ENCODE measurements at regions not wholly inside any gene's neighbourhood (a gene's known extent, or its start where the extent isn't known, plus 50 kb on each side); places are given as distances from the start of the nearest gene placed in this dataset.
"Not testable (repeated sequence)": the region's sequence is repeated elsewhere in the genome, so short reads cannot be mapped to it uniquely, and the experiment has no call there.

- intact Hi-C loops (cut with DNase I): no loop called here
- DNase-seq (ENCODE audit: low spot score) (no peak), ATAC-seq (no peak)
Measured at GRCh38 chr4:59387759-59388758, 1812.1 kb upstream of the ADGRL3 start.

DNA sequence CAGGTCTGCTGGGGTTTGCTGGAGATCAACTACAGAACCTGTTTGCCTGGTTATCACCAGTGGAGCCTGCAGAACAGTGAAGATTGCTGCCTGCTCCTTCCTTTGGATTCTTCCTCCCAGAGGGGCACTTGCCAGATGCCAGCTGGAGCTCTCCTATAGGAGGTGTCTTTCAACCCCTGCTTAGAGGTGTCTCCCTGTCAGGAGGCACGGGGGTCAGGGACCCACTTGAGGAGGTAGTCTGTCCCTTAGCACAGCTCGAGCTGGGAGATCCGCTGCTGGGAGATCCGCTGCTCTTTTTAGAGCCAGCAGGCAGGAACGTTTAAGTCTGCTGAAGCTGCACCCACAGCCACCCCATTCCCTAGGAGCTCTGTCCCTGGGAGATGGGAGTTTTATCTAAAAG is 1806.3 kb upstream of the ADGRL3 start:
- intact Hi-C loops (cut with DNase I): no loop called here
- ATAC-seq (no peak), DNase-seq (ENCODE audit: low spot score) (no peak)

DNA sequence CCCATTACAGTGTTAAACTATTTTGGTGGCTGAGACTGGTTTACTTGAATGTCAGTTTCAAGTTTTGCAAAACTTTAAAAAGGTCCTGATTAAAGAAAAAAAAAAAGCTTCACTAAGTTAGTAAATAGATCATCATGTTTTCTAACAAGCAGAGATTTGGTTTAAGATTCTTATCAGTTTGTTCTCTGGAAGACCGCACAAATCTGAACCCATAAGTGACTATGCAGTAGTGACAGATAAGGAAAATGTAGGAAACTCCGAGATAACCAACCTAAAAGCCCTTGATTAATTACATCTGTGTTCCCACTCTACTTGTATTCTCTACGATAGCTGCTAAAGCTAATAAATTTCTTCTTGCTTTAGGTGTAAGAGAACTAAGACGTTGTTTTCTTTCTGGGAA is 1799.8 kb upstream of the ADGRL3 start:
- intact Hi-C loops (cut with DNase I): no loop called here
- ATAC-seq: no peak
- DNase-seq (ENCODE audit: low spot score): no peak

GRCh38 chr4:59409647-59410046 is 1790.5 kb upstream of the ADGRL3 start:
- no peak for DNase-seq (ENCODE audit: low spot score)
- ATAC-seq: no peak
- intact Hi-C loops (cut with DNase I): no loop called here

GRCh38 chr4:59412739-59413138 is 1787.4 kb upstream of the ADGRL3 start:
- no peak for DNase-seq (ENCODE audit: low spot score)
- ATAC-seq: no peak
- intact Hi-C loops (cut with DNase I): no loop called here

GRCh38 chr4:59455751-59456150 is 1744.4 kb upstream of the ADGRL3 start:
- no peak for ATAC-seq
- intact Hi-C loops (cut with DNase I): no loop called here
- DNase-seq (ENCODE audit: low spot score): no peak

DNA sequence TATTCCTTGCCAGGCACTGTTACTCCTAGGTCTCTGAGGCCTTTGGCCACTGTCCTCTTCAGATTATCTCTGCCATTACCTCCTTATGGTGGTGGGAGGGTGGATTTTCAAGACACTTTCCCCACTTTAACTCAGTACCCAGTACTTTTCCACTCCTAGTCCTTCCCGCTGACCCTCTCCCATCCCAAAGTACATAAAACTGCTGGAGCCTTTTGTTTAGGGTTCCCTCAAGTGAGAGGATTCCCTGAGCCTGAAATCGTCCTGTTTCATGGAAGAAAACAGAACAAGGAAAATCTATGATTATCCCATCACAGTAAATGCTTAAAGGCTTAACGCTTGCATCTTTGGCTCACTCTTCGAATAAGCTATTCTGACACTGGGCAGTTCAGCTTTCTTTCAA is 1742.5 kb upstream of the ADGRL3 start:
- ATAC-seq (no peak), DNase-seq (ENCODE audit: low spot score) (no peak)
- intact Hi-C loops (cut with DNase I): no loop called here

- intact Hi-C loops (cut with DNase I): no loop called here
- DNase-seq (ENCODE audit: low spot score) (no peak), ATAC-seq (no peak)
Measured at GRCh38 chr4:59484944-59485343, 1715.2 kb upstream of the ADGRL3 start.

DNA sequence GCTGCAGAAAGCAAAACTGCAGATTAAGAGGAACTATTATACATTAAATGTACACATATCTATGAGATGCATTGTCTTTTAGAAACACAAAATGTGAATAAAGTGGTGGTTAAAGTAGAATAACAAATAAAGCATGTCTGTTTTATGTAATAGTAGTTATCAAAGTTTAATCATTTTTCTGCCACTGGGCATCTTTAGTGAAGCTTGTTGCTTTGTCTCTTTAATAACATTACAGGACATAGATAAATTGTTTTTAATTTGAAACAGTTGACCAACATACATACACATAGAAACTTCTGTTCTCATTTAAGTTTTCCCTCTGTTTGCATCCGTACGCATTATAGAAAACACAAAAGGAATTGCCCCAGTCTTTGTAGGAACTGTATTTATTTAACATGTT is 1700.0 kb upstream of the ADGRL3 start:
- DNase-seq (ENCODE audit: low spot score): no peak
- intact Hi-C loops (cut with DNase I): no loop called here
- no peak for ATAC-seq

DNA sequence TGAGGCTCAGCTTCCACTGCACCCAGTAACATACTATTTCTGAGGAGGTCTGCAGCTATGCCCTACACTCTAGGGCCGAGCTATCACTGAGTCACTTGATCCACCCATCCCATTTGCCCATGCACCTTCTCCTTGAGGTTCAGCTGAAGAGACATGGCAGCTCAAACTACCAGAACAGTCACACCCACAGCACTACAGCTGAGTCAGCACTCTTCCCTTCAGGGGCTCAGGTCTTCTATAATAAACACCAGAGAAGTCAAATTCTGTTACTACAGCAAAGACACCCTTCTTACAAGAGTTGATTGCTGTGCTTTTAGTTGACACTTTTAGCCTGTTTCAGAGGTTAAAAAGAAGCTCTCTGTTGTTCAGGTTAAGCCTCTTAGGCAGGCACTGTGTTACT is 1696.4 kb upstream of the ADGRL3 start:
- no peak for DNase-seq (ENCODE audit: low spot score)
- no peak for ATAC-seq
- intact Hi-C loops (cut with DNase I): no loop called here

DNA sequence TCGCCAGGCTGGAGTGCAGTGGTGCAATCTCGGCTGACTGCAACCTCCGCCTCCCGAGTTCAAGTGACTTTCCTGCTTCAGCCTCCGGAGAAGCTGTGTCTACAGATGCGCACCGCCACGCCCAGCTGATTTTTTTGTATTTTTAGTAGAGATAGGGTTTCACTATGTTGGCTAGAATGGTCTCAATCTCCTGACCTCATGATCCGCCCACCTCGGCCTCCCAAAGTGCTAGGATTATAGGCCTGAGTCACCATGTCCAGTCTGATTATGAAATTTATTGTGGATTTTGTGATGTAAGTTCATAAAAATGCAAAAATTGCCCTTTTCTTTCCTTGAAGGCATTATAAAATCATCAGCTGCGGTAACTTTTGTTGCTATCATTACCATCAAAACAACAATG is 1688.3 kb upstream of the ADGRL3 start:
- DNase-seq (ENCODE audit: low spot score); intact Hi-C loops (cut with DNase I); ATAC-seq: not testable (repeated sequence)

DNA sequence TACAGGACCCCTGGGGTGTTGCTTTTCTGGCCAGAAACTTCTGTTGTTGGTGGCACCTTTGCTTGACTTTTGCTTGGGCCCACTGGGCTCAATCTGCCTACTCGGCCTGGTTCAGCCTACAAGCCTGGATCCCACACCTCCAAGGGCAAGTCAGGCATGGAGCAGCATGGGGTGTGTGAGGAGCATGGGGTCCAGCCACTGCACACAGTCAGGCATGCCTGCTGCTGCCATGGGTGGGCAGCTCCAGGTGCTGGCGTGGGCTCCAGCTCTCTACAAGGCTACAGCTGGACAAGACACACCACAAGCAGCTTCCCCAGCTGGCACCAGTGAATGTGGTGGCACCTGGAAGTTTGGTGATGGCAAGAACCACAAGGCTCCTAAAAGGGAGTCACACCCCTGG is 1683.1 kb upstream of the ADGRL3 start:
- DNase-seq (ENCODE audit: low spot score) (no peak), ATAC-seq (no peak)
- intact Hi-C loops (cut with DNase I): no loop called here

- DNase-seq (ENCODE audit: low spot score) (no peak), ATAC-seq (peak; percentile 32)
- intact Hi-C loops (cut with DNase I): no loop called here
Measured at GRCh38 chr4:59518005-59518823, 1681.9 kb upstream of the ADGRL3 start.

GRCh38 chr4:59525885-59526284 is 1674.2 kb upstream of the ADGRL3 start:
- intact Hi-C loops (cut with DNase I): no loop called here
- ATAC-seq: no peak
- no peak for DNase-seq (ENCODE audit: low spot score)

GRCh38 chr4:59535541-59535940 is 1664.6 kb upstream of the ADGRL3 start:
- DNase-seq (ENCODE audit: low spot score): no peak

DNA sequence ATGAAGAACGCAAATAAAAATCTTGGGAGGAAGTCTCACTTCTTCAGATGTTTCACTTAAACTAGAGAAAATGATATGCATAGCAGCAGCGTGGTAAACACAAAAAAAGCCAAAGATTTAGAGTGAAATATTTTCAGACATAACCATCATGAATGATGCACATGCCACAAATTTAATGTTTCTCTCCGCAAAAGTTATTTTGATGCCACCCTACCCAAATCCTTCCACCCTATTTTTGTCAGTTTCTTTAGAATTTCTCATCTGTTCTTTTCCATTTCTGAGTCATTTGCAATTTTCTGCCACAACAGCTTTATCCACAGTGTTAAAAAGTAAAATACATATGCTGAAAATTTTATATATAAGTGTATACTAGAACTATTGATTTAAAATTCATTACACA is 1663.7 kb upstream of the ADGRL3 start:
- ATAC-seq (no peak), DNase-seq (ENCODE audit: low spot score) (no peak)
- intact Hi-C loops (cut with DNase I): no loop called here

More at GRCh38 chr4:59535541-59535940, 1664.6 kb upstream of the ADGRL3 start:
- ATAC-seq: no peak
- intact Hi-C loops (cut with DNase I): no loop called here

DNA sequence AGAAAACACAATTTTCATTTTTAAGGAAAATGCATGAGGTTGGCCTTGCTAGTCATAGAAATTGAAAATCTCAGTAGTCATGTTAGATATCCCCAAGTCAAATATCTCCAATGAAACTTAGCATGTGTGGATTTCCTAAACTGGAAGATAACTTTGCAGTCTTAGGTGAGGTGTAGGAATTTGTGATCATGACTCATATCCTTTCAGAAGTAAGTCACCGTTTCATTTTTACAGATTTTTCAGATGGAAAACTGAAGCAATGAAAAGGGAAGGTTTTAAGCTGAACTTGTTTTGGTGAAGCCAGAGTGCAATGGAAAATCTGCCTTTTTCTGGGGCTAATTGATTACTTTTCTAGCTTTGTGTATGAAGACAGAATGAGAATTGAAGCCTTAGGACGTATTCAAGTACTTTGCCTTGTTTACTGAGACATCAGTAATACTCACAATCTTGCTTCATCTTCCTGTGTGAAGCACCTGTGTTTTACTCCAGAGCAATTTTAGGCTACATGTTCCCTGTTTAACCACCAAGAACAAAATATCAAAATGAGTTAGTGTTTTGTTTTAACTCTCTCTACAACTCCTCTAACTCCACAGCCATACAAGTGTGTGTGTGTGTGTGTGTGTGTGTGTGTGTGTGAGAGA is 1662.8 kb upstream of the ADGRL3 start:
- DNase-seq (ENCODE audit: low spot score): no peak
- no peak for ATAC-seq
- intact Hi-C loops (cut with DNase I): no loop called here

DNA sequence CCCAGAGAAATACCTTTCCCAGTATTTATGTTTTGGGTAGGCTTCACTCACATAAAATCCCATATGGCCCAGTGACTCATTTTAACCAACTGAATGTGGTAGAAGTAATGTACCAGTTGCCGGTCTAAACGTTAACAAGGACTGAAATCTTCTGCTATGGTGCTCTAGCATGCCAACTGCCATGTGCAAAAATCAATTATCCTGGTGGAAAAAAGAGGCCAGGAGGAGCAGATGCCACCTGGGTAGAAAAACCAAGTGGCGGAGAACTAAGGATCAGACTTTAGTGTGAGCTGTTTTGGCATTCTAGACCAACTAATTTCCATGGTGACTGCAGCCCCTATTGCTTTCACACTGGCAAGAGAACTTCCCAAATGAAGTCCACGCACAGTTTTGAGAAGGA is 1660.7 kb upstream of the ADGRL3 start:
- no peak for DNase-seq (ENCODE audit: low spot score)
- intact Hi-C loops (cut with DNase I): no loop called here
- ATAC-seq: no peak

- DNase-seq (ENCODE audit: low spot score): no peak
- no peak for ATAC-seq
- intact Hi-C loops (cut with DNase I): no loop called here
Measured at GRCh38 chr4:59540311-59540710, 1659.8 kb upstream of the ADGRL3 start.
